GM19238 (cell line): ENCODE measurements at regions not wholly inside any gene's neighbourhood (a gene's known extent, or its start where the extent isn't known, plus 50 kb on each side); places are given as distances from the start of the nearest gene placed in this dataset.

ENCODE experiments used
- DNase-seq: peaks from one replicate; pipeline ENCODE4 v3.0.0; 2011; ENCODE audit warnings: low spot score; ENCODE audit not compliant: insufficient read length

GRCh38 chr3:182739619-182740018 is 53.7 kb upstream of the ATP11B start:
- no peak for DNase-seq

GRCh38 chr3:182740710-182741109 is 52.6 kb upstream of the ATP11B start:
- DNase-seq = no peak

GRCh38 chr3:182741214-182741613 is 52.1 kb upstream of the ATP11B start:
- no peak for DNase-seq
